ENCODE measurements at regions not wholly inside any gene's neighbourhood (a gene's known extent, or its start where the extent isn't known, plus 50 kb on each side); places are given as distances from the start of the nearest gene placed in this dataset.
"Not testable (repeated sequence)": the region's sequence is repeated elsewhere in the genome, so short reads cannot be mapped to it uniquely, and the experiment has no call there.

- TF ChIP-seq CTCF, POLR2A (IDR thresholded peaks at IDR 0.05): not testable (repeated sequence)
Measured at GRCh38 chr5:164251781-164252180, 746.4 kb downstream of the MAT2B start.
